Pons (tissue), 1 donor: ENCODE measurements at regions not wholly inside any gene's neighbourhood (a gene's known extent, or its start where the extent isn't known, plus 50 kb on each side); places are given as distances from the start of the nearest gene placed in this dataset.
A peak's percentile ranks its signal among the peaks of the same experiment; 100 is the strongest.

Experiments
- DNase-seq: peaks from one replicate; pipeline ENCODE4 v3.0.0-alpha.2; 2016; ENCODE audit warnings: low spot score

DNA sequence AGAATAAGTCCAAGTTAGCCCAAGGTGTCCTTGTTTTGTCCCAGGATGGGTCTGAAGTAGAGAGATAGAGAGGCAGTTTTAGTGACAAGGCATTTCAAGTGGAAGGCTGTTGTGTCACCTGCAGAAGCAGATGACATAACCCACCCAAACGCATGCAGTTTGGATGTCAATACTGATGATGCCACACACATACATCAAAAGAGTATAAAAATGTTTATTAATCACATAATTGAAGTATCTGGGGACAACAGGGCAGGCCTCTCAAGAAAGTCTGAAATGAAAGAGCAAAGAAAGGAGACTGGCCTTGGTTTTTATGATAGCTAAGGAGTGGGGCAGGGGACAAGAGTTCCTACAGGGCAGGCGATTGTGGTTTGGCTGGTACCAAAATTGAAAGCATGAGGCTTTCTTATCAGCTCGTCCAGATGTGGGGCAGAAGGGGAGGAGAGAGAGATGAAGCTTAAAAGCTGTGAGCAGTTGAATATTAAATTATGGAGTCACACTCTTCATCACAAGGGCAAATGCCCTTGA is 78.4 kb upstream of the TSPAN8 start:
- DNase-seq, result no peak

DNA sequence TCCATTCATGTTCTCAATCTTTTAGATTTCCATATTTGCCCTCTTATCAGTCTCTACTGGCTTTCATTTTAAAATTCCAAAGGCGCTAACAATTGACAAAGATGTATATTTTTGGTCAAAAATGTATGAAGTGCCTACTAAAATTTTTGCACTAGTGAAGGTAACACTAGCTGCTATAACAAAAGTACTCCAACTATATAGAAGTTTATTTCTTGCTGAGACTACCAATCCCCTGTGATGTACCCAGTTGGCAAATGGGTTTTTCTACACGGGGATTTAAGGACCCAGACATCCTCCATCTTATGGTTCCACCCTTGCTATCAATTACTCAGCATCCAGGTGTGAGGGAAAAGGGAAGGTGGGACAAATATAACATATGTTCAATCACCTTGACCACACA is 75.3 kb upstream of the TSPAN8 start:
- no peak for DNase-seq

DNA sequence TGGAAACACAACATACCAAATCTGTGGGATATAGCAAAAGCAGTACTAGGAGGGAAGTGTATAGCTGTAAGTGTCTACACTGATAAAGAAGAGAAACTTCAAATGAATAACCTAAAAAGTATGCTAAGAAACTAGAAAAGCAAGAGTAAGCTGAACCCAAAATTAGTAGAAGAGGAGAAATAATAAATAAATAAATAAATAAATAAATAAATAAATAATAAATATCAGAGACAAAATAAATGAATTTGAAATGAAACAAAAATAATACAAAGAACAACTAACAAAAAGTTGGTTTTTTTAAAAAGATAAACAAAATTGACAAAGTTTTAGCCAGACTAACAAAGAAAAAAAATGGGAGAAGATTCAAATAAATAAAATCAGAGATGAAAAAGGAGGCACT is 72.7 kb upstream of the TSPAN8 start:
- no peak for DNase-seq

DNA sequence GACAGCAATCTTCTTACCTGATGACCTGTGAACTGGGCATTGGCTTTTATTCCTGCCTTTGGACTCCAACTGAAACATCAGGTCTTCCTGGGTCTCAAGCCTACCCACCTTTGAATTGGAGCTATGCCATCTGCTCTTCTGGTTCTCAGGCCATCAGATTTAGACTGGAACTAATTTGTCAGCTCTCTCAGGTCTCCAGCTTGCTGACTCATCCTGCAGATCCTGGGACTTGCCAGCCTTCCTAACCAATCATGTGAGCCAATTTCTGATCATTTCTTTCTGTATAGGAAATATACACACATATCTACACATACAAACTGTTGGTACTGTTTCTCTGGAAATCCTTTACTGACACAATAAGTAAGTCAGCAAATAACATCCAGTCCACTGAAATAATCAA is 65.3 kb upstream of the TSPAN8 start:
- no peak for DNase-seq

DNA sequence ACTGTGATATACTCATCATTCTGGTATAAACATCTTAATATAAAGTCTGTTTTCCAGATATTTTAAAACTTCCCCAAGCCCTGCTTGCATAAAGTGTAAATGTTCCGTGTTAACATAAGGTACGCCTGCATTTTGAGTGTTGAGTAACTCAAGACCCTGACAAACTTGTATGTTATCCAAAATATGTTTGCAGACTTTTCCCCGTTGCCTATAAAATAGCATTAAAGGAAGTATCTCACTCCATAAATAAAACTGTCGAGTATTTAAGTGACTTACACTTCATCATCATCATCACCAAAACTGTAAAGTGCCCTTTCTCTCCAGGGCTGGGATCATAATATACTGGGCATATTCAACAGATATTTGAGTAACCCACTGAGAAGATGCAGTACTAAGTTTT is 64.6 kb upstream of the TSPAN8 start:
- DNase-seq, result no peak

DNA sequence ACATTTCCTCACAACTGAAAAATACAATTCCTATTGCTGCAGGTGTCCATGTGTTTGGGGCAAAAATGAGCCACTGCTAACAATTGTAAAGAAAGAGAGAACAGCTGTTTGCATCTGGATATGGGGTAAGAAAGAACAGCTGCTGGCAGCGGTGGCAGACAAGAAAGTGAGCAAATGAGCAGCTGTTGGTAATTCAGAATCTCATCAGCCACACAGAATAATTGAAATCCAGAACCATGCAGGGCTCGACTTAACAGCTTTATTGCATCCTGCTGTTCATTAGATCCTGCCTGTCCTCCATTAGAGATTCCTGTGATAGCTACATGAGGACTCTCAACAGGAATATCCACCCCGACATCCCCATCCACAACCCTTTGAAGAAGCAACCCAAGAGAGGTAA is 62.5 kb upstream of the TSPAN8 start:
- DNase-seq, result no peak

DNA sequence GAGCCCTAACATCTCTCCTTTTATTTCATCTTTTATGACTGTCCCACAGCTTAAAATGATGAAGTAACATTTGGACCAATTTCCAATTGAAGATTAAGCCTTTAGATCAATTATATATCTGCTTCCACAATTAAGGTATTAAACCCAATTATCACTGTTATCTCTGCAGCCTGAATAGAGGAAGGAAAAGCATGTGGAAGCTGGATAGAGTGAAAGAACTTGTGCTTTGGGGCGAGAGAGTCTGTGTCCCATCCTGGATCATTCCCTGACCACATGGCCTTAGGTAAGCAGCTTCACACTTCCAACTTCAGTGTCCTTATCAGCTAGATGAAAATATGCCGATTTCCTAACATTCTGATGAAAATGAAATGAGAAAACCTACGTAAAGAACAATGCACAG is 61.4 kb upstream of the TSPAN8 start:
- DNase-seq, result no peak

DNA sequence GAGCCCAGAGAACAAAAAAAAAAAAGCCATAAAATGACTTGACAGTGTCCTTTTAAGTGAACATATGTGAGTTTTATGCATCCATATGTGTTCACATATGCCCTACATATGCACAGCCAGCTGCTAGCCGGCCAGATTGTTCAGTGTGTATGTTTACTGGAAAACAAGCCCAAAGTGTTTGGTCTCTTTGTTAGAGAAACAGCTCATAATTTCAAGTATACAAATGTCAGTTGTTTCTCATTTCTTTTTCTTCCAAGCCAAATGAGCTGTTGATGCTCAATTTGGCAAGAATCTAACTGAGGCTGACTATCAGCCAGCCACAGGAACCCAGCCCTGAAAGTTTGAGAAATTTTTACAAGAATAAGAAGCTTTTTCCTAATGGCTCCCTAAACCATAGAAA is 60.8 kb upstream of the TSPAN8 start:
- DNase-seq, result peak; percentile 15

DNA sequence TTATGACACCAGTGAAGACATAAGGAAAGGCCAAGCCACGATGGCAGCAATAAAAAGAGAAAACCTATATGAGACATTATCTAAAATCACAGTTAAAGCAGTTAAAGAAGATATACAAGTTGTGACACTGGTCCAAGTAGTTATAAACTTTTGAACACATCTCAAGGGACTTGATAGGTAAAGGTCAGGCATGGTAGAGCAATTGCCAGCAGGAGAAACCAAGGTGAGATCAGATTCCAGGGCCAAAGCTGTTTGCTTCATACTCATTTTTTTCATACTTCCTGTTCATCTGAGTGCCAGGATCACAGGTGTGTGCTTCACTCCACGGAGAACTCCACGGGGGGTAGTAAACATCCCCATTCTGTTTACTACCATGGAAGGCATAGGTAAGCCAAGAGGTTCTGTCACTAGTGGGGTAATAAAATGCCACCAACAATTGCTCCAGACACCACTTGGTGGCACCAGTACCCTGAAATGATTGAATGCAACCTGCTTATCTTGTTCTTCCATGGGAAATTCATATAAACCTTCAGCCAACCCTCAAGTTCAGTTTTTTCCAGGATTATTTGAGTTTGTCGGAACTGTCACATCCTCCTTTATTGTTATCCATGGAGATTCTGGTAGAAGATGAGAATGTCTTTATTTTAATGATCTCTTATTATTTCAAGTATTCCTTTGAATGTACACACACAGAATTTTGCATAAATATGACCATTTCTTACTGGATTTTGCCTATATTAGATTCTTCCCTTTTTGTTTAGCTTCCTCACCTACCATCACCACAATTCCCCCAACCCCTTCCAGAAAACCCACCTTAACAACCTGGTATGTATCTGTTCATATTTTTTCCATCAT is 59.2 kb upstream of the TSPAN8 start:
- peak; percentile 76 for DNase-seq

DNA sequence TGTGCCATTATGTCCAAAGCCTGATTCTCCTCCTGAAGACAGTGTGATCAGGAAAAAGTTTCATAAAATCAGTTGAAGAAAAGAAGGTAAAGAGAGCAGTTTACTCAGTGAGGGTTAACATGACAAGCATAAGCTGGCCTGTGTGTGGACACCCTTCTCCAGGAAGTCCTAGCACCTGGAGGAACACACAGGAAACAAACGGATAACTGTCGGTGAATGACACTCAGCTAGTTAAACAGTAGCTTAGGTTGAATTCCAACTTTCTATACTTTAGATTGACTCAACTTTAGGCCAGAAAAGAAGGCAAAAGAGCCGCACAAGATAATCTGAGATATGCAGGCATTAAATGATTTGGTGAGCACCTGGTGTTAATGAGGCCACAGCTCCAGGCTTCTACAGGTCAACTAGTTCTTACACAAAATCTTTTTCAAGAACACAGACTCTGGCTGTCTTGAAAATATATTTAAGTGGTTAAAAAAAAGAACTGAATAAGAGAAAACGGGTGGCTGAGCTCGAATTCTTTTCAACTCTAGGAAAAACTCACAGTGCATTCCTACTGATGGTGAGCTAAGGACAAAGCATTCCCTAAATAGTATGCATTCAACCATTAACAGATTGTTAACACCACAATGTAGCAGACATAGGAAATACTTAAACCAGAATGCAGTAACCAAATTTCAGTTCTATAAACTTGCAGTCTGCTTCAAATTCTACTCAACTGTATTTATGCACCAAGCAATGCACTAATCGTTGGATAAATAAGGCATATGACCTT is 56.9 kb upstream of the TSPAN8 start:
- DNase-seq, result no peak

DNA sequence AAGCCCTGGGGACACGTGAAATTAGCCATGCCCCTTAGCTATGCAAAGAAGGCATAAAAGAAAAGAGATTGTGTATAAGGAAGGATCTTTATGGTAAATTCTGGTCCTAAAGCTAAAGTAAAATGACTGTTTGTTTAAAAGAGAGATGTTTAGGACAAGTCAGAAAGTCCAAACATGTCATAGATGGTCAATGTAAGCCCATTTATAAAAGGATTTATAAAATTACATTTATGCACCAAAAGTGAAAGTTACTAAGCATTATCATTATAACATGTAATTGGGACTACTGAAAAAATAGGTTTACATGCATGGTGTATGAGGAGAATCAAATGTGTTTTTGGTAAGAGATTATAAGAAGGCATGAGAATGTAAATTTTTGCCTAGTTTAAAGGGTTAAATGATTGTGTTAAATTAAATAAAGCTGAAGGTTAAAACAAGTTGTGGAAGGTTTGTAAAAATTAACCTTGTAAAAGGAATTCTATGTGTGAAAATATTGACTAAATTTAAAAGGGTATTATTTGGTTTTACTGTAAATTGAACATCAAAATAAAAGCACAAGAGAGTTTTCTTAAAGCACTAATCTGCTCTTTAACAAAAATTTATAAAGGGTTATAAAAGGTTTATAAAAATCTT is 50.4 kb upstream of the TSPAN8 start:
- no peak for DNase-seq
